SKM-1 treated with dmso at 0.1 percent for 144 hours (cell line): ENCODE measurements at regions not wholly inside any gene's neighbourhood (a gene's known extent, or its start where the extent isn't known, plus 50 kb on each side); places are given as distances from the start of the nearest gene placed in this dataset.

ENCODE experiments used
- DNase-seq: peaks from one replicate; lab custom pipeline; 2025; ENCODE audit not compliant: unreplicated experiment; lab: John Stamatoyannopoulos, UW

DNA sequence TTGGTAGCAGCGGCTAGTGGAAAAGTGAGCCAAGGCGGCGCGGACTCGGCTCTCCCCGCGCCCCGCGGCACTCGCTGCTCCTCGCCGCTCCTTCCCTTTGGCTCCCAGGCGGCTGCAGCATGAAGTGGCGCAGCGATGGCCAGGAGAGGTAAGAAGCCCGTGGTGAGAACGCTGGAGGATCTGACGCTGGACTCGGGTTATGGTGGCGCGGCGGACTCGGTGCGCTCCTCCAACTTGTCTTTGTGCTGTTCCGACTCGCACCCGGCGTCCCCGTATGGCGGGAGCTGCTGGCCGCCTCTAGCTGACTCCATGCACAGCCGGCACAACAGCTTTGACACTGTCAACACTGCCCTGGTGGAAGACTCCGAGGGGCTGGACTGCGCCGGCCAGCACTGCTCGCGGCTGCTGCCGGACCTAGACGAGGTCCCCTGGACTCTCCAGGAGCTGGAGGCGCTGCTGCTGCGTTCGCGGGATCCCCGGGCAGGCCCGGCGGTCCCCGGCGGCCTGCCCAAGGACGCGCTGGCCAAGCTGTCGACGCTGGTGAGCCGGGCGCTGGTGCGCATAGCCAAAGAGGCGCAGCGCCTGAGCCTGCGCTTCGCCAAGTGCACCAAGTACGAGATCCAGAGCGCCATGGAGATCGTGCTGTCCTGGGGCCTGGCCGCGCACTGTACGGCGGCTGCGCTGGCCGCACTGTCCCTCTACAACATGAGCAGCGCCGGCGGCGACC is 225.6 kb upstream of the CRY1 start:
- DNase-seq: no peak

DNA sequence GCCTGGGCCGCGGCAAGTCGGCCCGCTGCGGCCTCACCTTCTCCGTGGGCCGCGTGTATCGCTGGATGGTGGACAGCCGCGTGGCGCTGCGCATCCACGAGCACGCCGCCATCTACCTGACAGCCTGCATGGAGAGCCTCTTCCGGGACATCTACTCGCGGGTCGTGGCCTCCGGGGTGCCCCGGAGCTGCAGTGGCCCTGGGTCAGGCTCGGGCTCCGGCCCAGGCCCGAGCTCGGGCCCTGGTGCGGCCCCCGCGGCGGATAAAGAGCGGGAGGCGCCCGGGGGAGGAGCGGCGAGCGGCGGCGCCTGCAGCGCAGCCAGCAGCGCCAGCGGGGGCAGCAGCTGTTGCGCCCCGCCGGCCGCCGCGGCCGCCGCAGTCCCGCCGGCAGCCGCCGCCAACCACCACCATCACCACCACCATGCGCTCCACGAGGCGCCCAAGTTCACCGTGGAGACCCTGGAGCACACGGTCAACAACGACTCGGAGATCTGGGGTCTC is 226.2 kb upstream of the CRY1 start:
- DNase-seq: no peak

DNA sequence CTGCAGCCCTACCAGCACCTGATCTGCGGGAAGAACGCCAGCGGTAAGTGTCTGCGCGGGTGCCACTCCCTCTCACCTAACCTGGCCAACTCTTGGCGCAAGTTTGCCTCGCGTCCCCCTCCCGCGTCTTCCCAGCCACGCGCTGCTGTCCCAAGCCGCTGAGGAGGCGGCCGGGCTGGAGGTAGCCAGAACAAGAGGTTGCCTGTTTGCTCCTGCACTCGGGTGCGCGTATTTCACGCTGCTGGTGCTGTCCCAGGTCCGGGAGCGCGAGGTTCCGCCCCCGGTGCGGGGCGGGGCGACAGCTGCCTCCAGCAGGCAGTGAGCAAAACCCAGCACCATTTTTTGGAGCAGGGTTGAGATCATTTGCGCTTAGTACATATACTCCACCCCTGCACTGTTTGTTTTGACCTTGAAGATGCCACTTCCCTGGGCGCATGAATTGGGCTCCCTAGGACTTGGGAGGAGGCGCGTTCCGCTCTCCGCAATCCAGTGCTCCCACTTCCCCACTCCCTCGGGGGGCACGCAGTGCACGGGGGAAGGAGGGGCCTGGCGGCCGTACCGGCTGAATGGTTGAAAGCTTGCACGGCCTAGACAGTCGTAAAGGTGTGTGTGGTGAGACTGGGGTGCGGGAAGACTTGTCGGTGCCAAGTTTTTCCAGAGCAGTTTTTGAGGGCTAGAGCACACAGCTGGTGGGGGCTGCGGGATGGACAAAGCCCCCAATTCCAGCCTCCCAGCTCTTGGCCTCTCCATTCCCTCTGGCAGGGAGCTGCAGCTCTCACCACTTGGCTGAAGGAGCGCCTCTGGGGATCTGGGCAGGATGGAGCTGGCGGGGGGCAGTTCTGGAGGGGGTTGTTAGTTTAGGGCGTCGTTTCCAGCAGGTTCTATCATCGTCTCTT is 226.9 kb upstream of the CRY1 start:
- no peak for DNase-seq

DNA sequence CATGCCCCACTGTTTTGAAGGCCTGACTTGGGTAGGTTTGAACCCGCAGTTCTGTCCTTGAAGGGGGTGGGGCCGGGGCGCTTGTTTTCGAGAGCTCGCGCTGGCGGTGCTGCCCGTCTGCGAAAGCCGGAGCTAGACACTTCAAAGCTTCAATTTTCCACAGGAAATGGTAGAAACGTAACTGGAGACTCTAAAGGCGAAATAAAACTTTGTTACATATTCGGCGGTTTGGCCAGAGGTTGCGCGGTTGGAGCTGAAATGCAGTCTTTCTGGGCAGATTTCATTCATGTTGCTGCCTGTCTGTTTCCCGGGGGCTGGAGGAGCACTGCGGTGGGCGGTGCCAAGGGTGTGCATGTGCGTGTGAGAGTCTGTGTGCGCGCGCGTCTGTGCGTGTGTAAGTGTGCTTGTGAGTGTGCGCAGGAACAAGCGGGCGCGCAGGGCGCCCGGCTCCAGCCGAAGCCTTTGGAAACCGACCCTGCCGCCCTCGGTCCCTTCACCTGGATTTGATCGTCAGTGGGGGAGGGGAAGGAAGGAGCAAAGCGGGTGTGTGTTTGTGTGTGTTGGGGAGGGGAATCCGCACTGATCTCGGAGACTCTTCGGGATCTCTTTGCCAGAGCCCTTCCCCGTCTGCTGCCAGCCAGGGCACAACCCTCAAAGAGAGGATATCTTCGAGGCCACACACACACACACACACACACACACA is 227.7 kb upstream of the CRY1 start:
- DNase-seq: no peak

DNA sequence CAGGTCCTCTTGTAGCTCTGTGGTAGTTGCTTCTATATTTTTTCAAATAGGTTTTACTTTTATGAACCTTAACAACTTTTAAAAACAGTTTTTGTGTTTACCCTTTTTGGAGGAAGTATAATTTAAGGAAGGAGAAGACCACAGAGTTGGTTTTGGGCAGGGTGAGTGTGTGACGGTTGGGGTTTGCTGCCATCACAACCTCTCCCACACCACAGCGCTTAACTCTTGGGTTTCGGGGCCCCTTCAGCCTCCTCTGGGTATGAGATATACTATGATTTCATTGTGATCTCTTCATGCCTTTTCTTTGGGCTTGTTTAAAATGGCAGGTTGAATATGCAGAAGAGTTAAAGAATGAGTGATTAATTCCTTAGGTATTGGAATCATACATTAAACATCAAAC is 228.7 kb upstream of the CRY1 start:
- no peak for DNase-seq

DNA sequence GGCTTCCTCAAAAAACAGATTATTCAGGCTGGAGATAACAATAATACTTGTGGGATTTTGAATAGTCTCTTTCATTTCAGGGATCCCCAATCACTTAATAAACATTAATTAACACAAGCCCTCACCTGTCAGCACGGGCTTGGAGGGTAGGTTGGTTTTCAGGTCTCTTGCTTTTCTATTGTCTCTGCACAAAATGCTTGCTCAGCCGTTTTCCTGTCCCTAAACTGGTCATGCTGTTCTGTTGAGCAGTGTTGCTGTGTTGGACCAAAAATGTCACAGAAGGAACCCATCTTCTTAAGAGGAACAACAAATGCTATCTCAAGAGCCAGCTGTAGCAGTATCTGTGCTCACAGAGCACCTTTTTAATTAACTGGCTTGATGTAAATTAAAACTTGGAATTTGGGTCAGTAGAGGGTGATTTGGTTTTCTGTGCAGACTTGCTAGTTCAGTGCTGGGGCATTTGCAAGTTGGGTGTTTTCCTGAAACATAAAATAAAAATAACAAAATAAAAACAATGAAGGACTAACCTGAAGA is 231.8 kb upstream of the CRY1 start:
- DNase-seq: no peak

DNA sequence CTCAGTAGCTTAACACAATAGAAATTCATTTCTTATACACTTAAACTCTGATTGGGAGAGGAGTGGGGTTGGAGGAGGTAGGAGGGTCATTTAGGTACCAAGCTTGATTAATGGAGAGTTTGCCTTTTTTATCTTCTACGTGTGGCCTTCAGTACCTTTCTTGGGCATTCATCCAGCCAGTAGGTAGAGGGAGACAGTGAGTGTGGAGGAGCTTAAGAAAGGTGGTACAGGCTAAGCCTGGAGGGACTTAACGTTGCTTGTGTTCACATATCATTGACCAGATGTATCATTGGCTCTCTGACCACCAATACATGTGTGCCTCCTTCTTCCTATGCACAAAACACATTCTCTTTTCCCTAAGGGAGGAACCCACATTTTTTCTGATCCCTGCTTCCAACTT is 232.9 kb upstream of the CRY1 start:
- no peak for DNase-seq

DNA sequence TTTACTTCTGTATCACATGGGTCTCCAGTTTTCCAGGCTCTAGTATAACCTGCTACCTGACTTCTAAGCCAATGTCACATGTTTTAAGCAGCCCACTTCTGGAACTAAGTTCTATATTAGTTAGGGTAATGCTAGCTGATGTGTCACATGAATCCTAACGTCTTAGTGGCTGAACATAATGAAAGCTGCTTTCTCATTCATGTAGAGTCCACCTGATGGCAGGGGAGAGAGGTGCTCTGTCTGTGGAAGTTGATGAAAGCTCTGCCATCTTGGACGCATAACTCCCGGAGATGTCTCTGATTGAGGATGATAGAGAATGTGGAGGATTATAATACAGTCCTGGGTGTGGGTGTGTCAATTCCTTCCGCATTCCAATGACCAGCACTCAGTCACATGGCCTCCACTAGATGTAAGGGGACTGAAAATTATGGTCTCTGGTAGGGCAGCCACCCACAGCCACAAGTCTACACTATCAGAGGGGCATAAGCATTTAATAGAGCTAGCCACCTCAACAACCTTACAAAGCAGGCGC is 234.4 kb upstream of the CRY1 start:
- no peak for DNase-seq

DNA sequence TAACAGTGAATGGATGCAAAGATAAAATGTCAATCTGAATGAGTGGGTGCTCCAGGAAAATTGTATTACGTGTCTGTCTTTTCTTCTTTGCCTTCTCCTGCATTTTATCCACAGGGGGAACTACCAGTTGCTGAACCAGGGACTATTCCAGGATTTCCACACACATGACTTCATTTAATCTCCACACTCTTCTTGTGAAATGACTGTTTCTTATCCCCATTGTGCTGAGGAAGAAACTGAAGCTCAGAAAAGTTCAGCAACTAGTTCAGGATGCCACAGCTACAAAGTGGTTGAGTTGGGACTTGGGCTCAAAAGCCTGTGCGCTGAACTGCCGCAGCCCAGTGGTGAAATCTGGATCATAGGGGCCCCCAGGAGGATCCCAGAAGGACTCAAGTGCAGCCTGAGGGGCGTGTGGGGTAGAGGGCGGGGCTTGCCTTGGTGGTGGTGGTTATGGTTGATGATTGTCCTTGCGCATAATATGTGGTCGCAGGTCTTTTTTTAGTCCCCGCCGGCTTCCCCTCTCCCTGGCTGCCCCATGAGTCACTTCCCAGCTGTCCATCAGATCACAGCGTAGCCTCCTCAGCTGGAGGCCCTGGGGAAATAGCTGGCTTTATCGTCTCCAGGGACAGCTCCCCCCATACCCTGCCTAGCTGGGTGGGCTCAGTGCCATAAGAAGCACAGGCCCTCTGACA is 235.2 kb upstream of the CRY1 start:
- DNase-seq: no peak

DNA sequence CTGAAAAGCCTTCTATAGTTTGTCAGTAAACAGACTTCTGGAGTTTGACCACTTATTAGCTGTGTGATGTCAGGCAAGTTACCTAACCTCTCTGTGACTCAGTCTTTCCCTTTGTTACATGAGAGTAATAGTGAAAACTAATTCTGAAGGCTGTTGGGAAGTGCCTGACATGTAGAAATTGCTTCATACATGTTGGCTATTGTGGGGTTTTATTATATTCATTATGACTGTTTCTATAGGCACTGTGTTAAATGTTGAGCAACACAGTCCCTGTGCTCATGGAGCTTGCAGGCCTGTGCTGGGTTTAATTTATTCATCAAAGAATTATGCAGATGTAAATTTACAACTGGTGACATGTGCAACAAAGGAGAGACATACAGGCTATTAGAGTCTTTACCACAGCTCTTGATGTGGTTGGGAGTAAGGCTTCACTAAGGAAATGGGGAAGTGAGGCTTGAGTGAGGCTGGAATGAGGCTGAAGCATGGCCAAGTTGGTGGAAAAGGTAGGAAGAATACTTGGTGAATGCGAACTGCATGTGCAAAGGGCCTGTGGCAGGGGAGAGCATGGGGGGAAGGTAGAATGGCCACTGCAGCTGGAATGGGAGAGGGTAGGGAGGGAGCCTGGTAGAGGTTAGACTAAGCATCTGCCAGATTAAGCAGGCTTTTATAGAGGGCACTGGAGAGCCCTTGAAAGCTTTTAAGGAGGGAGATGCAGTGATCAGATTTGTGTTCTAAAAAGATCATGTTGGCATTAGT is 236.4 kb upstream of the CRY1 start:
- no peak for DNase-seq

DNA sequence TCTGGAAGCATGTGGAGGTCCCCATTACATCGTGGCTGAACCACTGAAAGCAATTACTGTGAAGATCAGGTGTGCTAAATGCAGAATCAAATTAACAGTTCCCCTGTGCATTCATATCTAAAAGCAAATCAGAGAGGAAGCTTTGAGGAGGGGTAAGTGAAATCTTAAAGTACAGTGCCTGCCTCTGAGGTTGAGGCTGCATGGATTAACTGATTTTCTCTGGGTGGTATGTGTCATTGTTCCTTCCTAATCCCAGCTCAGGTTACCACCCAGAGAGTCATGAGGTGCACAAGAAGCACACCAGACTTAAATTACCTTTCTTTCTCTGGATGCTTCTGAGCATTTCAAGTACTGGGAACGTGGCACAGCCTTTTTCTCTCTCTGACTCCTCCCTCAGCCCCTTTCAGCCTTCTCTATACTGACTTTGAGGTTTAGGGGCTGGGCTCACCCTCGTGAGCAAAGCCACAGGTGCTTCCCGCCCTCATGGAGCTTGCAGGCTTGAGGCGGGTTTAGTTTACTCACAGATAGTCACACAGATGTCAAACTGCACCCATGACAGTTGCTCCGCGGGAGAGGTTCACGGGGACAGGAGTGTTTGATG is 237.6 kb upstream of the CRY1 start:
- DNase-seq: no peak

DNA sequence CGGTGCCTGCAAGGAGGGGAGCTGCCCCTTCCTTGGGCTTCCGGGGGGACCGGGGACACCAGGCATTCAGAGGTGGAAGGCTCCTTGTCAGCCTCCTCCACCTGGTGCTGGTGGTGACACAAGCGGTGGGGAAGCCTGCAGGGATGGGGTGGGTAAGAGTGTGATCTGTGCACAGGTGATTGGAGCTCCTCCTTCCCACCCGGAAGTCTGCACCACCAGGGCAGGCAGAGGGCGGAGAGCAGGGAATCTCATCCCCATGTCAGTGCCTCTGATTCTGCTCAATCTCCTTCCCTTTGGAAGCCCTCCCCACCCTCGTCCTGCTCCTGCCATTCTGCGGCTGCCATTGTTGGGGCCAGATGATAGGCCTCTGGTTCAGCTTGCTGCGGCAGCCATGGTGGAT is 238.1 kb upstream of the CRY1 start:
- DNase-seq: no peak

DNA sequence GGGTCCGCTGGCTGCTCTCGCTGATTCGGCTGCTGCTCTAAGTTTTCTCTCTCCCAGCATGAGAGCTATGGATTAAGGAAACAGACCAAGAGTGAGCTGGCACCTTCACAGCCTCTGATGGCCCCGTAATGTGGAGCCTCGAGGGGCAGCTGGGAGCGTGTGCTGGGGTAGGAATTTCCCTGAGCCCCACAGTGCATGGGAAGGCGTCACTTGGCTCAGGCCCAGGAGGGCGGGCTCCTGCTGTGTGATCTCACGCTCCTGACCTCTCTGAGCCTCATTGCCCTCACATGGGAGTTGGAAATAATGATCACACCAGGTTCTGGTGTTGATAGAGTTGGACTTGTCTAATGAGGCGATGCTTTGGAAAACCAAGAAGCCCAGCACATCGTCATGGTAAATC is 238.6 kb upstream of the CRY1 start:
- DNase-seq: no peak

DNA sequence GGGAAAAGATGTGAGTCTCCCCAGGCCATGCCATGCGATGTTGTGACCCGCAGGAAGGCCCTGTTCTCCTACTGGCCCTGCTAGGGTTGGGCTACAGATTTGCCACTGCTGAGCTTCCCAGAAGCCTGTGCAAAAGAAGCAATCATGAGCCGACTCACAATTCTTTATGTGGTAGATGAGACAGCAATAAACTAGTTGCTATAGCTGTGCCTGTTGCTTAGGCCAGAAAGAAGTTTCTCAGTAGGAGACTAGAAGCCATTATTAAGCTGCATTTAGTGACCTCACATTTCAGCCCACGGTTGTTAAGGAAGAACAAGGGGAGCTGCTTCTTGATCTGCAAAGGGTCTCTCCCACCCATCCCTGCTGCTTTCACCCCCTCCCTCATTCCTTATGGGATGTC is 239.4 kb upstream of the CRY1 start:
- no peak for DNase-seq

DNA sequence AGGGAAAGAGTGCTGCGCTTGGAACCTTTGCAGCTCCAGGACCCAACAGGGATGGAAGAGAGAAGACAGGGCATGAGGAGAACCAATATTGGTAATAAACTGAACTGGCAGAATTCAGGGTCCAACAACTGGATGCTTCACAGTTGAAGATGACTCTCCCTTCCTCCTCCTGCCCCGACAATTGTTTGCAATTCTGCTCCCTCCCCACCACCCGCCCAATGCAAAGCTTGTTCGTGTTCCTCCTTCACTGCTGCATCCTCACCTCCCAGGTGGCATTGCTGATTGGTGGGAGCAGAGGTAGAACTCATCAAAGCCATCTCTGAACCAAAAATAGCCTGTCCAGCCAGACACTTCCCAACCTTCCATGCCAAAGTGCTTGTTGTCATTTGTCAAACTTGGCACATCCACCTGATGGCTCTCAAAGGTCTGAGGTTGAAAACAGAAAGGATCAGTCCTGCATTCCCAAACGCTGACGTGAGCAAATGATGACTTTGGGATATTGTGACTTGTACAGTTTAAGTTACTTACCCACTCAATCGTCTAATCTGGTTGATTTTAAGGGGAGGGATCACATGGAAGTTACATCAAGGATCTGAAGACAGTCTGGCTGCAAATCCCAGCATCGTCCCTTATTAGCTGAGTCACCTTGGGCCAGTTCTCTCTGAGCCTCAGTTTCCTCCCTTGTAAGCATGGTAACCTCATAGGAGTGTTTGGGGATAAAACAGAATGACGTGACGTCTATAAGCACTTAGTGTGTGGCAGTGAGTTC is 242.6 kb upstream of the CRY1 start:
- DNase-seq: no peak

DNA sequence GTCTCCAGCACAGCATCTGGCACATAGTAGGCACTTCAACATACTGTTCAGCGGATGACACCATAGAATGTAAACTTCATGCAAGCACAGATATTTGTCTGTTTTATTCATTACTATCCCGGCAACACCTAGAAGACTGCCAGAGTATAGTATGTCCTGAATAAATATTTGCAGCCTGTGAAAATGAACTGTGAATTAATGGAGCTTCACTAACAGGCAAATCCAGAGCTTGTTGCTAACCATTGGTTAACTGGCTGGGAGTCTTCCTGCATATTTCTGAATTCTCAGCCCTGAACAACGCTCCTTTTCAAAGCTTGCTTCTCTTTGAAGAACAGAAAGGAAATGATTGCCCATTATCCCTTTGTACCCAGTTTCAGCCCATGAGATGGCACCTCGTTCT is 243.3 kb upstream of the CRY1 start:
- DNase-seq: no peak

DNA sequence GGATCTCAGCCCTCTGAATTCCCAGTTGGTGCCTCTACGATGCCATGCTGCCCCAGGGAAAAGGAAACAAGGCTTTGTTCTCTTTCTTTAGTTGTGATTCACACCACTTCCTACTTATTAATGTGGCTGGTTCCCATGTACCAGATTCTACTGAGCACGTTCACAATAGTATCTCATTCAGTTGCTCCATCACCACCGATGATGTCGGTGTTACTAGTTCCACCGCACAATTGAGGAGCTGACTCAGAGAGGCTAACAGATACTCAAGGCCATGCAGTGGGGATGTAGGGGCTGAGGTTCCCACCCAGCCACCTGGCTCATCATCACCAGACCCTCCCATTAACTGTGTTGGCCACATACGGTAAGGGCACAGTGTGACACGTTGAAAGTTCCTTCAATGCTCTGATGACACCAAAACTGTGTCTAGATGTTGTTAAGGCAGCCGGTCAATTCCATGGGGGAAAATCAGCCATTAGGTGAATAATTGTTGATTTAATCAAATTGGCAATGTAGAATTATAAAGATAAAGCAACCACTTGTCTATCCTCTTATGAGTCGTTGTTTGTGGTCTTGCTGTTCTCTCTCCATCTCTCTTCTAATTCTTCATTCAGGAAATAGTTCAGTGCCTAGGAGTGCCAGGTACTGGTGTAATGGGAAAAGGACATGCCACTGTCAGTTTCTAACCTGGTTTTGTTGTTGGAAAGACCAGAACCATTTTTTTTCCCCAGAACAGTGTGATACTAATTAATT is 244.2 kb upstream of the CRY1 start:
- no peak for DNase-seq

DNA sequence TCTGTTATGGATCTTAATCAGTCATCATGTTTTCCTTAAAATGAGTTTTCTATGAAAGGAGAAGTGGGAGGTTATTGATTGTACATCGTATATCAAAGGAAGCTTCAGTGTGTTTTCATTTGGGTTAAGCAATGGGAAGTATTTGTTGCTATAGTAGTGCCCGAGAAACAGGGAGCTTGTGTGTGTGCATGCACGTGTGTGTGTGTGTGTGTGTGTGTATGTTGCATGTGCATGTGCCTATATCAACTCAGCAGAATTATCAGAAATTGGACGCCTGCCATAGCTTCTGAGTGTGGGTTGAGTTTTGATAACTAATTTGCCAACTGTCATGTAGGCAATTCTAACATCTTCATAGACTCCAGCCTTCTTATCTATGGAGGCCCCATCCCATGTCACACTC is 246.1 kb upstream of the CRY1 start:
- DNase-seq: no peak
